K562 (cell line): ENCODE measurements at regions not wholly inside any gene's neighbourhood (a gene's known extent, or its start where the extent isn't known, plus 50 kb on each side); places are given as distances from the start of the nearest gene placed in this dataset.

Experiments used
- ATAC-seq: fragments of 200-7000 bp; cut with Tn5 transposase; 3 replicates; pipeline ENCODE4 v1.9.1; 2020; ENCODE audit warnings: moderate library complexity
- BruUV-seq: library from RNA; stranded (reverse); fragments of 400-500 nt; replicated peaks from 2 replicates; lab custom pipeline; 2021; lab: Mats Ljungman, UMichigan
- CTCF ChIA-PET: fragments of 300-600 bp; formaldehyde crosslinking; extraction: SDS; loops from one replicate; lab custom pipeline; 2021; ENCODE audit warnings: low intra/inter-chr PET ratio; lab: Yijun Ruan, JAX
- POLR2A ChIA-PET: fragments of 300-600, 350-650 bp; sonication (Branson Sonifier 250); formaldehyde crosslinking; extraction: SDS; loops from one replicate; lab custom pipeline; 2021; ENCODE audit warnings: antibody characterized with exemption, inconsistent platforms; lab: Yijun Ruan, JAX
- DNase-seq, 4 experiments: peaks; one replicate each; pipeline versions ENCODE4 v3.0.0 to v3.0.0-alpha.2; 2011 to 2018; ENCODE audit warnings: low spot score in 3 of 4, mixed read lengths in 3 of 4; ENCODE audit errors: extremely low read depth in 1 of 4
- FAIRE-seq: peaks from 2 replicates; lab custom pipeline; 2011; peaks lifted over from hg19 to GRCh38; lab: Jason Lieb, UNC
- H2AFZ ChIP-seq: 2 replicates; pipeline ENCODE4 v1.6.0; 2011; ENCODE audit warnings: low read depth, low read length, control low read depth, inconsistent platforms
- H3K27ac ChIP-seq: fragments of 200-600 bp; 3 replicates; pipeline ENCODE4 v1.8.0; 2011; ENCODE audit warnings: low read depth, mild to moderate bottlenecking, control low read depth, inconsistent platforms, low read length, moderate library complexity, mixed read lengths; ENCODE audit errors: extremely low read depth
- H3K27me3 ChIP-seq, 2 experiments: fragments of 300-600 bp in 1 of 2; 2 replicates in 1 of 2; 3 replicates in 1 of 2; pipeline versions ENCODE4 v1.6.0 to v1.8.0; 2011; ENCODE audit warnings: inconsistent platforms in 2 of 2, low read length in 2 of 2, mild to moderate bottlenecking in 1 of 2, mixed read lengths in 1 of 2, moderate library complexity in 1 of 2; ENCODE audit not compliant: control insufficient read depth in 2 of 2, insufficient read depth in 2 of 2
- H3K36me3 ChIP-seq: fragments of 300-600 bp; 3 replicates; pipeline ENCODE4 v1.8.0; 2011; ENCODE audit warnings: mild to moderate bottlenecking, low read length, inconsistent platforms; ENCODE audit not compliant: control insufficient read depth, insufficient read depth
- H3K4me1 ChIP-seq, 2 experiments: fragments of 200-600 bp in 1 of 2; replicated peaks in 1 of 2; 2 replicates in 1 of 2; 3 replicates in 1 of 2; pipeline versions ENCODE4 v1.5.1 to v1.8.0; 2011; ENCODE audit warnings: inconsistent platforms in 2 of 2, low read length in 2 of 2, mild to moderate bottlenecking in 1 of 2, mixed read lengths in 1 of 2, moderate library complexity in 1 of 2; ENCODE audit not compliant: control insufficient read depth in 2 of 2, insufficient read depth in 2 of 2
- H3K4me2 ChIP-seq: 2 replicates; pipeline ENCODE4 v1.6.1; 2011; ENCODE audit warnings: low read length, control low read depth, inconsistent platforms, mixed read lengths; ENCODE audit not compliant: insufficient read depth
- H3K4me3 ChIP-seq: fragments of 200-600 bp; sonication (generic), shearing (Covaris generic); 2 replicates; pipeline ENCODE4 v1.5.1; 2016; ENCODE audit warnings: control low read depth, inconsistent platforms
- H3K79me2 ChIP-seq: fragments of 200-600 bp; 3 replicates; pipeline ENCODE4 v1.8.0; 2011; ENCODE audit warnings: low read length, inconsistent platforms; ENCODE audit not compliant: control insufficient read depth, insufficient read depth
- H3K9ac ChIP-seq, 2 experiments: 2 replicates each; pipeline versions ENCODE4 v1.6.0 to v1.6.1; 2011; ENCODE audit warnings: low read depth in 2 of 2, low read length in 2 of 2, control low read depth in 1 of 2, inconsistent platforms in 1 of 2, mild to moderate bottlenecking in 1 of 2, mixed read lengths in 1 of 2; ENCODE audit not compliant: insufficient read depth in 1 of 2
- H3K9me1 ChIP-seq: one replicate; pipeline ENCODE4 v1.6.0; 2011; ENCODE audit warnings: inconsistent platforms, mild to moderate bottlenecking, low read length, moderate library complexity; ENCODE audit not compliant: control insufficient read depth, insufficient read depth
- H3K9me3 ChIP-seq: replicated peaks from 2 replicates; pipeline ENCODE4 v1.5.1; 2011; ENCODE audit warnings: low read depth, low read length, inconsistent platforms; ENCODE audit not compliant: control insufficient read depth, insufficient read depth
- H4K20me1 ChIP-seq: replicated peaks from 2 replicates; pipeline ENCODE4 v1.6.1; 2011; ENCODE audit warnings: low read length, inconsistent platforms, mixed read lengths; ENCODE audit not compliant: control insufficient read depth, insufficient read depth
- ADNP ChIP-seq: fragments of 200-800 bp; sonication (Bioruptor generic); IDR thresholded peaks from 2 replicates; pipeline ENCODE4 v1.6.1; 2016; ENCODE audit warnings: missing genetic modification characterization, missing compliant biosample characterization
- CBFA2T2 ChIP-seq: fragments of 450-650 bp; conservative IDR thresholded peaks from 2 replicates; pipeline ENCODE4 v1.6.1; 2017; ENCODE audit warnings: mild to moderate bottlenecking
- CBFA2T3 ChIP-seq: fragments of 450-650 bp; IDR thresholded peaks from 2 replicates; pipeline ENCODE4 v1.6.1; 2017
- GTF2B ChIP-seq: IDR thresholded peaks from 2 replicates; pipeline ENCODE4 v1.6.1; 2011; ENCODE audit not compliant: insufficient read length; ENCODE audit errors: extremely low read depth
- HMG20B ChIP-seq: fragments of 250-450 bp; sonication (Bioruptor Pico); IDR thresholded peaks from 2 replicates; pipeline ENCODE4 v1.5.0; 2021; ENCODE audit warnings: mild to moderate bottlenecking
- L3MBTL2 ChIP-seq: fragments of 450-650 bp; IDR thresholded peaks from 2 replicates; pipeline ENCODE4 v1.6.1; 2016; ENCODE audit warnings: mild to moderate bottlenecking, moderate library complexity
- LEF1 ChIP-seq: fragments of 450-650 bp; IDR thresholded peaks from 2 replicates; pipeline ENCODE4 v1.6.1; 2016; ENCODE audit warnings: mild to moderate bottlenecking
- RAD51 ChIP-seq: fragments of 450-650 bp; IDR thresholded peaks from 2 replicates; pipeline ENCODE4 v1.7.1; 2016; ENCODE audit warnings: low read depth, mild to moderate bottlenecking, borderline replicate concordance
- REST ChIP-seq, 2 experiments: fragments of 450-650 bp; formaldehyde crosslinking in 1 of 2; IDR thresholded peaks; 2 replicates each; pipeline versions ENCODE4 v1.4.0 to v1.6.1; 2014 to 2020; ENCODE audit warnings: mild to moderate bottlenecking in 2 of 2, borderline replicate concordance in 1 of 2, low read depth in 1 of 2
- SRSF3 ChIP-seq: fragments of 200-400 bp; formaldehyde crosslinking; IDR thresholded peaks from 2 replicates; pipeline ENCODE4 v1.6.1; 2016; ENCODE audit warnings: mild to moderate bottlenecking, low read length, moderate library complexity; ENCODE audit not compliant: insufficient read depth
- TEAD4 ChIP-seq, 2 experiments: sonication (generic) in 1 of 2; formaldehyde crosslinking in 1 of 2; IDR thresholded peaks; 2 replicates each; pipeline versions ENCODE4 v1.6.1 to v1.8.0; 2012 to 2022; ENCODE audit warnings: borderline replicate concordance in 1 of 2, inconsistent platforms in 1 of 2, low read length in 1 of 2, mild to moderate bottlenecking in 1 of 2, missing genetic modification reagents in 1 of 2
- ZKSCAN1 ChIP-seq: fragments of 150-350 bp; IDR thresholded peaks from 2 replicates; pipeline ENCODE4 v1.6.1; 2016; ENCODE audit warnings: low read depth, low read length
- ZNF146 ChIP-seq: IDR thresholded peaks from one replicate; pipeline ENCODE4 v1.6.1; 2018; ENCODE audit warnings: missing compliant biosample characterization; ENCODE audit not compliant: unreplicated experiment
- ZNF445 ChIP-seq: fragments of 250-450 bp; sonication (Bioruptor Pico); IDR thresholded peaks from 2 replicates; pipeline ENCODE4 v1.4.0; 2020; ENCODE audit warnings: low read depth, mild to moderate bottlenecking, moderate library complexity
- WGBS: fragments of 100-300 bp; shearing (Covaris generic); methylation state at CpG from one replicate; pipeline ENCODE4 v1.1.6; 2016; ENCODE audit warnings: low coverage, mixed read lengths; ENCODE audit not compliant: insufficient coverage; ENCODE audit errors: missing lambda C conversion rate; 5-methylcytosine and 5-hydroxymethylcytosine counted together
- in situ Hi-C: fragments of 300-500 bp; cut with MboI; formaldehyde crosslinking; loops from 4 replicates; pipeline ENCODE4 v1.15.0; 2018; ENCODE audit warnings: inconsistent platforms, mixed read lengths
- intact Hi-C: fragments of 100-400 bp; cut with micrococcal nuclease; formaldehyde crosslinking; loops from 2 replicates; pipeline ENCODE4 v1.14.2; 2022

GRCh38 chr11:44399968-44400367, 90.0 kb upstream of the ALX4 start (continued):
- TF ChIP-seq RAD51 = no peak
- TF ChIP-seq ADNP (tag) = peak; percentile 84
- no peak for TF ChIP-seq CBFA2T3
- TF ChIP-seq GTF2B = no peak
- no peak for TF ChIP-seq TEAD4 (IDR thresholded peaks at IDR 0.05; ENCODE audit: low read length)
- TF ChIP-seq TEAD4 (CRISPR knock-in tag; IDR thresholded peaks at IDR 0.05; ENCODE audit: borderline replicate concordance) = no peak

GRCh38 chr11:44400431-44400830, 90.5 kb upstream of the ALX4 start:
- Histone ChIP-seq H3K9ac (no peak overlapping the region), H3K36me3 (no peaks in the 10 kb centered on the region), H3K4me3 (no peak overlapping the region), H3K9me1 (no peaks in the 10 kb centered on the region), H3K4me1 (peaks cover 0 to 11% of the 10 kb centered on the region in 2 experiments; a peak in 2 of 5 replicates), H2AFZ (peak overlapping the region; percentile 72), H3K79me2 (no peaks in the 10 kb centered on the region), H3K4me2 (no peak overlapping the region; the same call in 1 of the 2 replicates), H4K20me1 (no peaks in the 10 kb centered on the region), H3K9me3 (no peaks in the 10 kb centered on the region), H3K27ac (no peak overlapping the region), H3K27me3 (peaks cover 14 to 35% of the 10 kb centered on the region in 2 experiments; a peak in 4 of 5 replicates)
- POLR2A ChIA-PET = no interaction called here
- DNase-seq (peak; percentile 31 to 65 (median 54)), FAIRE-seq (peak; percentile 44), ATAC-seq (peak; percentile 84)
- CTCF ChIA-PET = no interaction called here
- 18% methylated on average over 5 of the region's 5 CpGs for WGBS
- intact Hi-C loops = no loop called here
- no TSS peak for BruUV-seq
- in situ Hi-C loops = no loop called here
- no peak for TF ChIP-seq SRSF3
- TF ChIP-seq ZKSCAN1 = no peak
- no peak for TF ChIP-seq ZNF146 (CRISPR knock-in tag)
- no peak for TF ChIP-seq LEF1
- no peak for TF ChIP-seq ZNF445 (CRISPR knock-in tag)
- no peak for TF ChIP-seq HMG20B (CRISPR knock-in tag)
- TF ChIP-seq L3MBTL2 = peak; percentile 40; the same call in 1 of the 2 replicates
- peak; percentile 75 for TF ChIP-seq REST (IDR thresholded peaks at IDR 0.05; ENCODE audit: borderline replicate concordance)
- no peak for TF ChIP-seq REST (CRISPR knock-in tag; IDR thresholded peaks at IDR 0.05; ENCODE audit: low read depth)
- TF ChIP-seq CBFA2T2 = peak; percentile 81
